ENCODE measurements at regions not wholly inside any gene's neighbourhood (a gene's known extent, or its start where the extent isn't known, plus 50 kb on each side); places are given as distances from the start of the nearest gene placed in this dataset.

DNA sequence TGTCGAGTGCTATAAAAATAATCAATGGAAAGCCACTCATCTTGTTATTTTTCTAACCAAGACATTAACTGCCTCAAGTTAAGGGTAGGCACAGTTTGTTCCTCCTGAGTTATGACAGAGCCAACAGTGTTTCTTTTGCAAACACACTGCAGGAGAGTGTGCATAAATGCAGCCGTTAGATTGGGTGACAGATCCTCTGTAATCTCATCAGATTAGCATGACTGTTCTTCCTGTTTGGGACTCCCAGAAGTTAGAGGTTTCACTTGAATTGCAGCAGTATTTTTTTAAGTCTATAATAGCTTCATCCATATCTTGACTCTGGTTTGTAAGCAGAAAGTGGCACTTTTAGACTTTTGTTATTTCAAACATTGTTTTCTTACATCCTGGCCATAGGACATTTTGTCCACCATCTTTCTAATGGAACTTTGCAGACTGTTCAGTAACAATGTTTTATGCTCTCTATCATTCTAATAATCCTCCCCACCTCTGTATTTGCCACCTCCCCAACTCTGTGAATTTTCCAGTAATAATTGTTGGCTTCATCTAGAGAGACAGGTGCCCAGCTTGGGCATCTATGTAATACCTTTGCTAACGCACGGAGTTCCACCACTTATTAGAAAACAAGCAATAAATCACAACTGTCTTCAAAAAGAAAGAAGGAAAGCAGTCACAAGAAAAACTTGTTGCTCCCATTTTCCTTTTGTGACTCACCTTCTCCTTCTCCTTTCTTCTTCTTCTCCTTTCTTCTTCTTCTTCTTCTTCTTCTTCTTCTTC, 560.0 kb downstream of the ADCYAP1 start:
- CTCF ChIA-PET, result no interaction called here
- Histone ChIP-seq H3K4me3 (ENCODE audit: low read depth, low read length) (no peak overlapping the region), H3K4me1 (no peaks in the 10 kb centered on the region), H3K27me3 (replicated peaks; ENCODE audit: control insufficient read depth, insufficient read depth, low read length) (no peaks in the 10 kb centered on the region), H3K9me3 (no peaks in the 10 kb centered on the region), H3K36me3 (ENCODE audit: control insufficient read depth, insufficient read depth, low read length) (no peaks in the 10 kb centered on the region)
- DNase-seq, result no peak
- no peak overlapping the region for H3K4me3 Mint-ChIP-seq (ENCODE audit: unreplicated experiment)
- H3K27me3 Mint-ChIP-seq (ENCODE audit: insufficient read depth, unreplicated experiment), result no peaks in the 10 kb centered on the region
- TF ChIP-seq, protein P1, sequence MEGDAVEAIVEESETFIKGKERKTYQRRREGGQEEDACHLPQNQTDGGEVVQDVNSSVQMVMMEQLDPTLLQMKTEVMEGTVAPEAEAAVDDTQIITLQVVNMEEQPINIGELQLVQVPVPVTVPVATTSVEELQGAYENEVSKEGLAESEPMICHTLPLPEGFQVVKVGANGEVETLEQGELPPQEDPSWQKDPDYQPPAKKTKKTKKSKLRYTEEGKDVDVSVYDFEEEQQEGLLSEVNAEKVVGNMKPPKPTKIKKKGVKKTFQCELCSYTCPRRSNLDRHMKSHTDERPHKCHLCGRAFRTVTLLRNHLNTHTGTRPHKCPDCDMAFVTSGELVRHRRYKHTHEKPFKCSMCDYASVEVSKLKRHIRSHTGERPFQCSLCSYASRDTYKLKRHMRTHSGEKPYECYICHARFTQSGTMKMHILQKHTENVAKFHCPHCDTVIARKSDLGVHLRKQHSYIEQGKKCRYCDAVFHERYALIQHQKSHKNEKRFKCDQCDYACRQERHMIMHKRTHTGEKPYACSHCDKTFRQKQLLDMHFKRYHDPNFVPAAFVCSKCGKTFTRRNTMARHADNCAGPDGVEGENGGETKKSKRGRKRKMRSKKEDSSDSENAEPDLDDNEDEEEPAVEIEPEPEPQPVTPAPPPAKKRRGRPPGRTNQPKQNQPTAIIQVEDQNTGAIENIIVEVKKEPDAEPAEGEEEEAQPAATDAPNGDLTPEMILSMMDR (IDR thresholded peaks at IDR 0.05; ENCODE audit: insufficient read depth in 1 of 2, low read depth in 1 of 2, low read length in 1 of 2, severe bottlenecking in 1 of 2, unreplicated experiment in 1 of 2), result no peak
- no TSS peak for BruUV-seq (replicated peaks)
- H3K36me3 Mint-ChIP-seq (ENCODE audit: insufficient read depth, unreplicated experiment), result no peaks in the 10 kb centered on the region
- H3K9me3 Mint-ChIP-seq (ENCODE audit: unreplicated experiment), result no peaks in the 10 kb centered on the region
- intact Hi-C loops (cut with micrococcal nuclease; ENCODE audit: unreplicated experiment), result no loop called here
- H3K27ac Mint-ChIP-seq (ENCODE audit: unreplicated experiment), result no peak overlapping the region
- POLR2A ChIA-PET, result no interaction called here
- H3K4me1 Mint-ChIP-seq (ENCODE audit: low read depth, unreplicated experiment), result no peaks in the 10 kb centered on the region

DNA sequence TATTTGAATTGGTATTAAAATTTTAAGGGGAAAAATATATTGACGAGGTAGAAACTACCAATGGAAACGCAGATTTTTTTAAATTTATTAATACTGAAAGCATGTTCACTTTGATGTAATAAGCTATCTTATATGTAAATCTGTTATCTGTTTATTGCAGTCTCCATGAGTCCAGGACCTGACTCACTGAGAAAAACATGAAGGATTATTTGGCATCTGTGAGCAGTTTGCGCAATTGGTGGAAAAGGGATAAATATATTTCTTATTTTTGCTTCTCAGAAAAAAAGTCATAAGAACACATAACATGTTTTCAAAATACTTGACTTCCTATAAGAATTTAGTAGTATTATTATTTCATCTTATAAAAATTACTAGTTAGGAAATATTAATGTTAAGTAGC, 561.4 kb downstream of the ADCYAP1 start:
- Histone ChIP-seq H3K36me3 (ENCODE audit: control insufficient read depth, insufficient read depth, low read length) (no peaks in the 10 kb centered on the region), H3K9me3 (no peaks in the 10 kb centered on the region), H3K27me3 (replicated peaks; ENCODE audit: control insufficient read depth, insufficient read depth, low read length) (no peaks in the 10 kb centered on the region), H3K4me3 (ENCODE audit: low read depth, low read length) (no peak overlapping the region), H3K4me1 (no peaks in the 10 kb centered on the region)
- Mint-ChIP-seq H3K4me3 (ENCODE audit: unreplicated experiment) (no peak overlapping the region), H3K36me3 (ENCODE audit: insufficient read depth, unreplicated experiment) (no peaks in the 10 kb centered on the region), H3K4me1 (ENCODE audit: low read depth, unreplicated experiment) (no peaks in the 10 kb centered on the region), H3K27ac (ENCODE audit: unreplicated experiment) (no peak overlapping the region), H3K9me3 (ENCODE audit: unreplicated experiment) (no peaks in the 10 kb centered on the region), H3K27me3 (ENCODE audit: insufficient read depth, unreplicated experiment) (peaks cover 3% of the 10 kb centered on the region)
- ChIA-PET CTCF (no interaction called here), POLR2A (no interaction called here)
- no peak for DNase-seq
- TF ChIP-seq, protein P1 (IDR thresholded peaks at IDR 0.05; ENCODE audit: insufficient read depth in 1 of 2, low read depth in 1 of 2, low read length in 1 of 2, severe bottlenecking in 1 of 2, unreplicated experiment in 1 of 2), result no peak
- intact Hi-C loops (cut with micrococcal nuclease; ENCODE audit: unreplicated experiment), result no loop called here
- no TSS peak for BruUV-seq (replicated peaks)

DNA sequence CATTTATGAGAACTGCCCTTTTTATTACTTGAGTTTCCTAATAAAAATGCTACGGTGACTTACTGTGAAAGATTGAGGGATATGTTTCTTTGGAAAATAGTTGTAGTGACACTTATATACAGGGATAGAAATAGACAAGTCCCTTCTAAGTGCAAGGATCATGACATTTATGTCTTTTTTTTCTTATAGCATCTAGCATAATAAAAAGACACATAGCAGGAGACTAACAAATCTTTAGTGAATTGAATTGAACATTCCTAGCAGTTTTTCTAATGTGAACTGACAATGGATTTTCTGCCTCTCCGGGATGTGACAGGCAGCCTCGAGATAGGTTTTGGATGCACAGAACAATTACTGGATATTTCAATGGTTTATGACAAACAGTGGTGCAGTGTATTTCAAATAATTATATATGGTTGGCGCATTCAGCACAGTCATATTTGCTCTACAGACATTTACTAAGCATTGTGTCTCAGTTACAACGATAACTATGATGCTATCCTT, 562.8 kb downstream of the ADCYAP1 start:
- BruUV-seq (replicated peaks), result no TSS peak
- no peaks in the 10 kb centered on the region for H3K27me3 ChIP-seq (replicated peaks; ENCODE audit: control insufficient read depth, insufficient read depth, low read length)
- H3K36me3 ChIP-seq (ENCODE audit: control insufficient read depth, insufficient read depth, low read length), result no peaks in the 10 kb centered on the region
- intact Hi-C loops (cut with micrococcal nuclease; ENCODE audit: unreplicated experiment), result no loop called here
- no peak overlapping the region for H3K4me3 Mint-ChIP-seq (ENCODE audit: unreplicated experiment)
- H3K4me1 ChIP-seq, result no peaks in the 10 kb centered on the region
- no peaks in the 10 kb centered on the region for H3K9me3 ChIP-seq
- no peak for DNase-seq
- no peak overlapping the region for H3K27ac Mint-ChIP-seq (ENCODE audit: unreplicated experiment)
- H3K9me3 Mint-ChIP-seq (ENCODE audit: unreplicated experiment), result no peaks in the 10 kb centered on the region
- POLR2A ChIA-PET, result no interaction called here
- H3K36me3 Mint-ChIP-seq (ENCODE audit: insufficient read depth, unreplicated experiment), result no peaks in the 10 kb centered on the region
- no peaks in the 10 kb centered on the region for H3K4me1 Mint-ChIP-seq (ENCODE audit: low read depth, unreplicated experiment)
- peaks cover 3% of the 10 kb centered on the region for H3K27me3 Mint-ChIP-seq (ENCODE audit: insufficient read depth, unreplicated experiment)
- H3K4me3 ChIP-seq (ENCODE audit: low read depth, low read length), result no peak overlapping the region
- CTCF ChIA-PET, result no interaction called here
- TF ChIP-seq, protein P1 (IDR thresholded peaks at IDR 0.05; ENCODE audit: insufficient read depth in 1 of 2, low read depth in 1 of 2, low read length in 1 of 2, severe bottlenecking in 1 of 2, unreplicated experiment in 1 of 2), result no peak

Measured in Caco-2 (cell line).